CD4-positive, alpha-beta T cell (primary cell): ENCODE measurements at regions not wholly inside any gene's neighbourhood (a gene's known extent, or its start where the extent isn't known, plus 50 kb on each side); places are given as distances from the start of the nearest gene placed in this dataset.

Source experiments
- ATAC-seq: fragments of 200-7000 bp; cut with Tn5 transposase; one replicate; pipeline ENCODE4 v1.10.0; 2022; ENCODE audit warnings: mild to moderate bottlenecking; ENCODE audit not compliant: poor library complexity
- CTCF ChIA-PET: fragments of 350-600 bp; sonication (Branson Sonifier 250); formaldehyde crosslinking; loops from one replicate; lab custom pipeline; 2021; ENCODE audit warnings: antibody characterized with exemption, inconsistent platforms; lab: Charles Lee
- POLR2A ChIA-PET: fragments of 350-600 bp; sonication (Branson Sonifier 250); formaldehyde crosslinking; loops from one replicate; lab custom pipeline; 2021; ENCODE audit warnings: antibody characterized with exemption, inconsistent platforms; lab: Charles Lee
- DNase-seq, 14 experiments: peaks; one replicate each; pipeline ENCODE4 v3.0.0-alpha.2; 2013 to 2020; ENCODE audit warnings: mixed read lengths in 2 of 14
- H3K27ac ChIP-seq, 2 donors: one replicate each; pipeline versions ENCODE4 v1.5.1 to v1.7.0; 2013; ENCODE audit warnings: low read length in 2 of 2, low read depth in 1 of 2, mild to moderate bottlenecking in 1 of 2
- H3K27me3 ChIP-seq, 2 experiments: 1 replicate in 1 of 2; 2 replicates in 1 of 2; pipeline versions ENCODE4 v1.6.1 to v1.7.0; 2013; ENCODE audit warnings: low read length in 2 of 2, control low read depth in 1 of 2, mild to moderate bottlenecking in 1 of 2, moderate library complexity in 1 of 2; ENCODE audit not compliant: insufficient read depth in 2 of 2, control insufficient read depth in 1 of 2
- H3K36me3 ChIP-seq: one replicate; pipeline ENCODE4 v1.6.1; 2013; ENCODE audit warnings: low read length, control low read depth; ENCODE audit not compliant: insufficient read depth
- H3K4me1 ChIP-seq: one replicate; pipeline ENCODE4 v1.6.1; 2013; ENCODE audit warnings: low read length, control low read depth; ENCODE audit not compliant: insufficient read depth
- H3K4me3 ChIP-seq: one replicate; pipeline ENCODE4 v1.5.1; 2013; ENCODE audit warnings: mild to moderate bottlenecking, low read length, moderate library complexity
- H3K9me3 ChIP-seq, 2 experiments: 1 replicate in 1 of 2; 2 replicates in 1 of 2; pipeline versions ENCODE4 v1.6.1 to v1.7.0; 2013; ENCODE audit warnings: low read length in 2 of 2, mild to moderate bottlenecking in 2 of 2, control low read depth in 1 of 2, moderate library complexity in 1 of 2; ENCODE audit not compliant: control insufficient read depth in 1 of 2, insufficient read depth in 1 of 2
- H3K27ac Mint-ChIP-seq: one replicate; pipeline ENCODE4 v1.8.0; 2020; ENCODE audit warnings: mixed read lengths
- H3K27me3 Mint-ChIP-seq: one replicate; pipeline ENCODE4 v1.8.0; 2021; ENCODE audit warnings: mixed read lengths
- H3K36me3 Mint-ChIP-seq: one replicate; pipeline ENCODE4 v1.8.0; 2021; ENCODE audit warnings: low read depth, mixed read lengths
- H3K4me1 Mint-ChIP-seq: one replicate; pipeline ENCODE4 v1.8.0; 2021; ENCODE audit warnings: low read depth, mixed read lengths
- H3K4me3 Mint-ChIP-seq: one replicate; pipeline ENCODE4 v1.8.0; 2020; ENCODE audit warnings: mild to moderate bottlenecking, mixed read lengths
- H3K9me3 Mint-ChIP-seq: one replicate; pipeline ENCODE4 v1.8.0; 2020; ENCODE audit warnings: mixed read lengths
- CTCF ChIP-seq: fragments of 200-600 bp; IDR thresholded peaks from one replicate; pipeline ENCODE4 v1.8.0; 2022; ENCODE audit warnings: antibody characterized with exemption, mild to moderate bottlenecking
- intact Hi-C, 2 experiments: fragments of 100-400 bp; cut with DNase I in 1 of 2; cut with micrococcal nuclease in 1 of 2; formaldehyde crosslinking; loops; one replicate each; pipeline versions ENCODE4 v1.15.1 to v1.9.0; 2023 to 2025; cut with DNase I, micrococcal nuclease

GRCh38 chr15:70212286-70212962 is 114.7 kb upstream of the TLE3 start:
- ATAC-seq (no peak), DNase-seq (no peak)
- no peak overlapping the region for H3K27ac ChIP-seq
- H3K9me3 ChIP-seq, result no peaks in the 10 kb centered on the region
- Mint-ChIP-seq H3K4me1 (no peaks in the 10 kb centered on the region), H3K27me3 (no peaks in the 10 kb centered on the region), H3K27ac (no peak overlapping the region), H3K4me3 (no peak overlapping the region), H3K9me3 (no peaks in the 10 kb centered on the region), H3K36me3 (no peaks in the 10 kb centered on the region)
- TF ChIP-seq CTCF, result no peak
- H3K36me3 ChIP-seq, result no peaks in the 10 kb centered on the region
- ChIA-PET CTCF (no interaction called here), POLR2A (no interaction called here)
- no peaks in the 10 kb centered on the region for H3K4me1 ChIP-seq
- intact Hi-C loops, result no loop called here
- no peaks in the 10 kb centered on the region for H3K27me3 ChIP-seq
- H3K4me3 ChIP-seq, result no peak overlapping the region

- Histone ChIP-seq H3K4me1 (no peaks in the 10 kb centered on the region), H3K9me3 (no peaks in the 10 kb centered on the region), H3K36me3 (no peaks in the 10 kb centered on the region), H3K27ac (no peak overlapping the region), H3K4me3 (no peak overlapping the region), H3K27me3 (no peaks in the 10 kb centered on the region)
- H3K9me3 Mint-ChIP-seq, result no peaks in the 10 kb centered on the region
- no peaks in the 10 kb centered on the region for H3K27me3 Mint-ChIP-seq
- DNase-seq, result peak in 2 of 14 experiments; percentile 10 to 20
- H3K4me1 Mint-ChIP-seq, result no peaks in the 10 kb centered on the region
- no peaks in the 10 kb centered on the region for H3K36me3 Mint-ChIP-seq
- no peak overlapping the region for H3K4me3 Mint-ChIP-seq
- POLR2A ChIA-PET, result no interaction called here
- no peak for TF ChIP-seq CTCF
- ATAC-seq, result no peak
- intact Hi-C loops, result no loop called here
- no peak overlapping the region for H3K27ac Mint-ChIP-seq
- CTCF ChIA-PET, result no interaction called here
Measured at GRCh38 chr15:70210528-70210927, 112.8 kb upstream of the TLE3 start.

- Histone ChIP-seq H3K9me3 (no peaks in the 10 kb centered on the region), H3K36me3 (no peaks in the 10 kb centered on the region), H3K4me3 (no peak overlapping the region), H3K27ac (no peak overlapping the region), H3K4me1 (no peaks in the 10 kb centered on the region), H3K27me3 (no peaks in the 10 kb centered on the region)
- no peak for ATAC-seq
- ChIA-PET POLR2A (no interaction called here), CTCF (no interaction called here)
- Mint-ChIP-seq H3K9me3 (no peaks in the 10 kb centered on the region), H3K36me3 (no peaks in the 10 kb centered on the region), H3K27ac (no peak overlapping the region), H3K27me3 (no peaks in the 10 kb centered on the region), H3K4me3 (no peak overlapping the region), H3K4me1 (no peaks in the 10 kb centered on the region)
- intact Hi-C loops, result no loop called here
- DNase-seq, result no peak
- TF ChIP-seq CTCF, result no peak
Measured at GRCh38 chr15:70210076-70210475, 112.4 kb upstream of the TLE3 start.
